HG03342 (cell line): ENCODE measurements at regions not wholly inside any gene's neighbourhood (a gene's known extent, or its start where the extent isn't known, plus 50 kb on each side); places are given as distances from the start of the nearest gene placed in this dataset.
"Not testable (repeated sequence)": the region's sequence is repeated elsewhere in the genome, so short reads cannot be mapped to it uniquely, and the experiment has no call there.

Experiments
- ATAC-seq: cut with Tn5 transposase; IDR thresholded peaks from one replicate; pipeline ENCODE4 v1.9.1; 2021; ENCODE audit warnings: mild to moderate bottlenecking, moderate library complexity; ENCODE audit not compliant: unreplicated experiment

DNA sequence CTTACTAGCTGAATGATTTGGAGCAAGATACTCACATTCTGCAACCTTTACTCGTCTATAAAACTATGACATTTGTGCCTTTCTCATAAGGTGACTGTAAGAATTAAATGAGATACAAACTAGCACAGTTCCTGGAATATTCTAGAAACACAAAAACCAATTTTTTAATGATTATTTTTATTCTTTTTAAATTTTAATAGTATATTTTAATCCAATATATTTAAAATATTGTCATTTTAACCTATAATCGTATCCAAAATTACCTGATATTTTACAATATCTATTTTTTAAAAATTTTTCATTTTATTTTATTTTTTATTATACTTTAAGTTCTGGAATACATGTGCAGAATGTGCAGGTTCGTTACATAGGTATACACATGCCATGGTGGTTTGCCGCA lies 238.1 kb downstream of the OLFM4 start:
- ATAC-seq = no peak

- no peak for ATAC-seq
Observed at GRCh38 chr13:53269634-53270033, 241.0 kb downstream of the OLFM4 start.

DNA sequence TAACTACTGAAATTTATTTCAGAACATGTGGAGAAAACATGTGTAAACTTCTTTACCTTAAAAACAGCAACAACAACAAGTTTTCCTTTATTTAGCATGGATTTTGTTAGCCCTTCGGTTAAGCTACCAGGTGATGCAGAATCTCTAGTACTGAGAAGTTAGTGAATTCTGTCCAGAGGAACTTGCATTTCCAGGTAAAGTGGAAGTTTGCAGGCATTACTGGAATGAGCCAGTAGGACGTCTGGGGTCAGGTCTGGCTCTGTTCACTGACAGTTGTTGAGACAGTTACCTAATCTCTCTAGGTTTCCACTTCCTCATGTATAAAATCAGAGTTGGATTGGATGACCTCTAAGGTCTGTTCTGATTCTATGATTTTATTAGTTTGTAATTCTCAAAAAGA lies 244.3 kb downstream of the OLFM4 start:
- ATAC-seq = no peak

- no peak for ATAC-seq
Observed at GRCh38 chr13:53276265-53276664, 247.7 kb downstream of the OLFM4 start.

DNA sequence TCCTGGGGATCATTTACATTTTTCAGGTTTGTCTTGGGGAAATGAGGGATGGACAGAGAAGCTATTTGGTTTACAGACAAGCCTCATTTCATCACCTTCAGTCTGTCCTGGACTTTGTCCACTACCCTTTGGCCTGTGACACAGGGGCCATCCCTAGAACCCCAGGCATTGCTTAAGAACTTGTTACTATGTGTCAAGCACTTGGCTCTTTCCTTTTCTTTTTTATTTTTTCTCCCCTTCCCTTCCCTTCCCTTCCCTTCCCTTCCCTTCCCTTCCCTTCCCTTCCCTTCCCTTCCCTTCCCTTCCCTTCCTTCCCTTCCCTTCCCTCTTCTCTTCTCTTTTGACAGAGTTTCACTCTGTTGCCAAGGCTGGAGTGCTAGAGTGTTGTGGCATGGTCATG lies 253.1 kb downstream of the OLFM4 start:
- ATAC-seq = no peak

DNA sequence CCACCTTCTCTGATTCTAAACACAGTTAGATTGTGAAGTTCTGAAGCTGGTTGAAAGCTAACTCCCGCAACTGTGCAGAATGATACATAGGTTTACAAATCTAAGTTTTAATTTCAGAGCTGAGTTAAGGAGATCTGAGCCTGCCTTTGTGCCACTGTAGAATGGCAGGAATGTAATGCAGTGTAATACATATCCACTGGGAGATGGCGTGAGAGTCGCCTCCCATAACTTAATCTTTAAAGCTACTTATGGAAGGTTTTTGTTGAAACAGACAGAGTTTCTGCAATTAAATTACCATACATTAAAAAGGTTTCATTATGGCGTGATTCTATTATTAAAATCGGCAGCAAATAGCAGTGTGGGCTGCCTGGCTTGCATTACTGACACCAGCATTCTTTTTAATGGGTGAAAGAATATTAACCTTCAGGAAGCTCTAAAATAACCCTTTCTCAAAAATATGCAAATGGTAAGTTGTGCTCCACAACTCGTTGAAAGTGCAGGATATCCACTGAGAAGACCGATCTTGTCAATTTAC lies 257.4 kb downstream of the OLFM4 start:
- no peak for ATAC-seq

DNA sequence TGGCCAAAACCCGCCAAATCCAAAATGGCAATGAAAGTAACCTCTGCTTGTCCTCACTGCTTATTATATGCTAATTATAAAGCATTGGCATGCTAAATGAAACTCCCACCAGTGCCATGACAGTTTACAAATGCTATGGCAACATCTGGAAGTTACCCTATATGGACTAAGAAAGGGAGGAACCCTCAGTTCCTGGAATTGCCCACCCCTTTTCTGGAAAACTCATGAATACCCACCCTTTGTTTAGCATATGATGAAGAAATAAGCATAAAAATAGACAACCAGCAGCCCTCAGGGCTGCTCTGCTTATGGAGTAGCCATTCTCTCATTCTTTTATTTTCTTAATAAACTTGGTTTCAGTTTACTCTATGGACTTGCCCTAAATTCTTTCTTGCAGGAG lies 269.8 kb downstream of the OLFM4 start:
- no peak for ATAC-seq

- ATAC-seq = no peak
Observed at GRCh38 chr13:53301449-53301848, 272.8 kb downstream of the OLFM4 start.

GRCh38 chr13:53305419-53305818 lies 276.8 kb downstream of the OLFM4 start:
- ATAC-seq = not testable (repeated sequence)

- no peak for ATAC-seq
Observed at GRCh38 chr13:53310786-53311185, 282.2 kb downstream of the OLFM4 start.

DNA sequence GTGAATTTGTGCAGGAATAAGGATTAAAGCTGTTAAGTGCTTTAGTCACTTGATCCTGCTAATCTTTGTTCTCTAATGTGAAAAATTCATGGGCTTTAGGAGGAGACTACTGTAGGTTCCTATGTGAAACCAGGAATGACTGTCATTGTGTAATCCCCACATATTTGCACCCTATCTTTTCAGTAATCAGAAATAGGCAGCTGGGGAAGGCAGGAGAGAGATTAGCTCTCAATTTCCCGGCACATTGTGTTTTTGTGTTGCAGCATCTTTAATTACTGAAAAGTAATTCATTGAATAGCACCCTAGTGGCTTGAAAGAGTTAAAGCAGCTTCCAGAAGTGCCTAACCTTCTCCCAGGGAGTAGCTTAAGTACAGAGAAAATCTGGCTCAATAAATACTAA lies 282.9 kb downstream of the OLFM4 start:
- ATAC-seq = no peak

DNA sequence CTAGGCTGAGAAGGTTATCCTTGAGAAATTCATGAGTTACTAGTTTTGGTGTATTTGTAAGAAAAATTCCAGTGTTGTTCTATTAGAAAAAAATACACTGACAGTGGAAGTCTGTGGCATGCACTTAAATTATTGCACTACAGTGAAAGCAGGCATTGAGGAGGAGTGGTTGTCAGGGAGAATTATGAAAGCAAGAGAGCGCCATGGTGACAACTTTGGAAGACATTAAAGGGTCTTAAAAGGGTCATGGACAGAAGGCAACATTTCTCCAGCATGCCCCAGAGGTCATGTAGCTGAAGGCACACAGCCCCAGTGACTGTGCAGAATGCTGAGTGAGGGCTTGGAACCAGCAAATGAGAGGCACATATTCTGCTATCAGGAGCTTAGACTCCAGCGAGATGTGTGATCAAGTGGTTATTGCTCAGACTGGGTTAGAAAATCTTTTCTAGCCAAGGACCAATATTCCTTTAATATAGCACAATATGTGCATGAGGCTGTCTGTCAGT lies 292.7 kb downstream of the OLFM4 start:
- no peak for ATAC-seq

GRCh38 chr13:53324656-53325055 lies 296.0 kb downstream of the OLFM4 start:
- no peak for ATAC-seq

- ATAC-seq = no peak
Observed at GRCh38 chr13:53326716-53327115, 298.1 kb downstream of the OLFM4 start.

DNA sequence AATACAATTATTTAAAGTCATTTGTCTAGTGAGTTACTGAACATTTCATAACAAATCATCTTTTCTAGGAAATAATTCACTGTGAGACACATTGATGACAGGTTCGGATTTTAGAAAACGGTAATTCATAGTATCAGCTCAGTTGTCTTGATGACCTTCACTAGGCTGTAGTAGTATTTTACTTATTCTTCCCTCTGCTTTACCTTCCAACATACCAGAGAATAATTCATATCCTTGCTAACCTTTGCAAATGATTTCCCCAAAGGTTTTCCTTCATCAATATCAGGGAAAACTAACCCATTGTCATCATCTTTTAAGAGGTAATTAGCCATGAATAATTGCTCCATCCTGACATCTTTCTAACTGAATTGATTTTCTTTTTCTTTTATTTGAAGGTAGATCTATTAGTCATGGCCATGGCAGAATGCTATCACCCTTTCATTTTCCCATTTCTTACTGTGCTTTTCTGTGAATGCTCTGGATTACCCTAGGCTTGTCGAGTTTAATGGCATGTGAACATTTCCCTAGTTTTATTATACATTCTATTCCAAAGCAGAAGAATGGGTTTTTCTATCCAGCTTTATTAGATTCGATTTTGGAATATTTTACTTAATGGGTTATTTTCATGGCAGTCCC lies 299.2 kb downstream of the OLFM4 start:
- ATAC-seq = no peak

GRCh38 chr13:53336441-53337160 lies 308.0 kb downstream of the OLFM4 start:
- no peak for ATAC-seq

DNA sequence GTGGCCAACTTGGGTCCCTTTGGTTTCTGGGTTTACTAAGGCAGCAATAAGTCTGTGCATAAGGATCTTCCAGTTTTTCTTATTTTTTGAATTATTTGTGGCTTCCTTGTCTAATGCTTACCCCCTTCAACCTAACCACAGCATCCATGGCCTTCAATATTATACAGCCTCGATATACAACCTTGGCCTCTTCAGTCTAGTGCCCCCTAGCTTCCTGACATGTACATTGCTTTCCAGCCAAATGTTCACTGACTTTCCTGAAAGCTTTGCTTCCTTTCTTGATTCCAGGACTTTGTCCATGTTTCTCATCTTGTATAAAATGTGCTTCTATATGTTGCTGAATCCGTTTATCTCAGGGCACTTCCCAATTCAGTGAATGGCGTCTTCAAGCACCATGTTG lies 310.1 kb downstream of the OLFM4 start:
- no peak for ATAC-seq

DNA sequence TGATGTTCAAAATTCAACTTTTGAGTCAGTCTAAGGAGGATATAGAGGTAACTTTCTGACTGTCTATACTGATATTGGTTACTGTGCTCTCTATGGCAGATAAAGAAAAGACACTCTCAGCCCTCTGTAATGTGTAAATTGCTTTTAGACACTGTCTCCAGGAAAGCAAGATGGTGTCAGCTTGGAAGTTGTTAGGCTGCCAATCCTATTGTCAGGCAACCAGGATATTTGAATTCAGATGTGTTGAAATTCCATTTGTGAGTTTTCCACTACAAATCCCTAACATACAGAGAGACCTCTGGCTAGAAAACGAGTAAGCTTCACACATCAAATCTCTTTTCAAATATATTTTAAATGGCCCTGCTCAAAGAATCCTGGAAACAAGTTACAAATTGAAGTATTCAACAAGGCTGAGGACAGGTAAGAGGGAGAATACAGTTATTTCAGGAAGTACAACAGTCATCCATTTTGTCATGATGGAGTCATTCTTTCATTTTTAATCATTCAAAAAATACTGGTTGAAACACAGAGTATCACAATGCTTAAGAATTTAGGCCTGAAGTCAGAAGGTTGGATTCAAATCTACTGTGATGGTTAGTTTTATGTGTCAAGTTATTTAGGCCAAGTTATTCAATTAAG lies 312.0 kb downstream of the OLFM4 start:
- ATAC-seq = no peak

GRCh38 chr13:53341144-53341510 lies 312.5 kb downstream of the OLFM4 start:
- ATAC-seq = no peak

GRCh38 chr13:53342623-53343360 lies 314.2 kb downstream of the OLFM4 start:
- no peak for ATAC-seq

DNA sequence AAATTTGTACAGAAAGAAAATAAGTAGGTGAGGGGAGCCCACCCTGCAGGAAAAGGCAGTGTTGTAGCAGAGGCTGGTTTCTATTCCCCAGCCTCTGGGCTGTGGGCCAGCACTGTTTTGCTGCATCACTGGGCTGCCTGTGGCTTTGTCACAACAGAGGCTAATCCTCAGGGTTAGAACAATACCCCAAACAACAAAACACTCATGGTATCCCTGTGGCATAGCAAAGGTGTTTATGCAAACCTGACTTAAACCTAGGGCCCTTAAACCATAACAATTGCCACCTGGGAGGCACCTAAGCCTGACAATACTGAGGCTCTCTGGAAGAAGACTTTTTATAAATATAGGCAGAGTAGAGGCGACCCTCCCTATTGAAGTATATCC lies 314.7 kb downstream of the OLFM4 start:
- ATAC-seq = no peak
